H1 (cell line): ENCODE measurements at regions not wholly inside any gene's neighbourhood (a gene's known extent, or its start where the extent isn't known, plus 50 kb on each side); places are given as distances from the start of the nearest gene placed in this dataset.

Source experiments
- CTCF ChIA-PET: fragments of 300-600 bp; sonication (Branson Sonifier 250); formaldehyde crosslinking; loops from one replicate; lab custom pipeline; 2021; ENCODE audit not compliant: partially characterized antibody; lab: Charles Lee
- POLR2A ChIA-PET: fragments of 300-600 bp; sonication (Branson Sonifier 250); formaldehyde crosslinking; loops from one replicate; lab custom pipeline; 2021; ENCODE audit warnings: inconsistent platforms; ENCODE audit not compliant: partially characterized antibody; lab: Charles Lee
- DNase-seq, 2 experiments: peaks; one replicate each; pipeline versions ENCODE4 v3.0.0 to v3.0.0-alpha.2; 2010 to 2022; ENCODE audit warnings: low spot score in 2 of 2, low read depth in 1 of 2, mixed read lengths in 1 of 2
- FAIRE-seq: peaks from 2 replicates; lab custom pipeline; 2011; peaks lifted over from hg19 to GRCh38; lab: Jason Lieb, UNC
- H2AFZ ChIP-seq: 2 replicates; pipeline ENCODE4 v1.8.1; 2012; ENCODE audit warnings: low read length, inconsistent platforms
- H2AK5ac ChIP-seq: 2 replicates; pipeline ENCODE4 v1.6.1; 2013; ENCODE audit warnings: low read depth, low read length
- H2BK120ac ChIP-seq: replicated peaks from 2 replicates; pipeline ENCODE3; 2013; ENCODE audit warnings: low read depth, low read length, inconsistent platforms
- H2BK12ac ChIP-seq: 2 replicates; pipeline ENCODE4 v1.6.1; 2013; ENCODE audit warnings: low read depth, low read length
- H2BK15ac ChIP-seq: 2 replicates; pipeline ENCODE4 v1.6.1; 2013; ENCODE audit warnings: low read length
- H2BK20ac ChIP-seq: 2 replicates; pipeline ENCODE4 v1.6.1; 2013; ENCODE audit warnings: low read length
- H2BK5ac ChIP-seq: 2 replicates; pipeline ENCODE4 v1.6.1; 2013; ENCODE audit warnings: low read depth, low read length
- H3K14ac ChIP-seq: 2 replicates; pipeline ENCODE4 v1.6.1; 2013; ENCODE audit warnings: inconsistent platforms; ENCODE audit not compliant: insufficient read length
- H3K18ac ChIP-seq: 2 replicates; pipeline ENCODE4 v1.6.1; 2013; ENCODE audit warnings: low read length; ENCODE audit errors: extremely low read depth
- H3K23ac ChIP-seq: 2 replicates; pipeline ENCODE4 v1.6.1; 2013; ENCODE audit warnings: inconsistent platforms; ENCODE audit not compliant: insufficient read length
- H3K23me2 ChIP-seq: 2 replicates; pipeline ENCODE4 v1.6.1; 2013; ENCODE audit warnings: low read depth, low read length
- H3K27ac ChIP-seq: 2 replicates; pipeline ENCODE4 v1.6.1; 2011; ENCODE audit warnings: low read depth, low read length, inconsistent platforms
- H3K27me3 ChIP-seq, 4 experiments: replicated peaks in 1 of 4; 1 replicate in 1 of 4; 2 replicates in 3 of 4; pipeline versions ENCODE4 v1.6.1 to v1.8.1; 2011 to 2013; ENCODE audit warnings: low read length in 3 of 4, mild to moderate bottlenecking in 3 of 4, inconsistent platforms in 2 of 4, mixed read lengths in 2 of 4, moderate library complexity in 1 of 4; ENCODE audit not compliant: control insufficient read depth in 3 of 4, insufficient read depth in 3 of 4; ENCODE audit errors: extremely low read depth in 1 of 4
- H3K36me3 ChIP-seq, 4 experiments: 2 replicates each; pipeline versions ENCODE4 v1.6.1 to v1.8.1; 2011 to 2013; ENCODE audit warnings: mild to moderate bottlenecking in 4 of 4, low read length in 3 of 4, moderate library complexity in 2 of 4, control low read depth in 1 of 4, inconsistent platforms in 1 of 4; ENCODE audit not compliant: insufficient read depth in 4 of 4, control insufficient read depth in 2 of 4
- H3K4ac ChIP-seq: replicated peaks from 2 replicates; pipeline ENCODE3; 2013; ENCODE audit warnings: low read length, low read depth, mixed read lengths, inconsistent platforms; ENCODE audit not compliant: insufficient read length
- H3K4me1 ChIP-seq, 4 experiments: replicated peaks in 1 of 4; 1 replicate in 1 of 4; 2 replicates in 3 of 4; pipeline versions ENCODE4 v1.6.1 to v1.8.1; 2011 to 2013; ENCODE audit warnings: low read length in 3 of 4, inconsistent platforms in 2 of 4, mixed read lengths in 1 of 4; ENCODE audit not compliant: insufficient read depth in 4 of 4, control insufficient read depth in 3 of 4
- H3K4me2 ChIP-seq, 2 experiments: 2 replicates each; pipeline versions ENCODE4 v1.6.1 to v1.8.1; 2011 to 2013; ENCODE audit warnings: low read depth in 2 of 2, low read length in 2 of 2, control low read depth in 1 of 2, inconsistent platforms in 1 of 2, mild to moderate bottlenecking in 1 of 2; ENCODE audit not compliant: insufficient read depth in 1 of 2
- H3K4me3 ChIP-seq, 4 experiments: fragments of 200-600, 300-600 bp in 1 of 4; sonication (generic), shearing (Covaris generic), sonication (Bioruptor Twin) in 1 of 4; 2 replicates each; pipeline versions ENCODE4 v1.5.1 to v1.8.1; 2011 to 2016; ENCODE audit warnings: low read length in 4 of 4, low read depth in 3 of 4, control low read depth in 2 of 4, inconsistent platforms in 2 of 4, mild to moderate bottlenecking in 2 of 4, mixed read lengths in 1 of 4, moderate library complexity in 1 of 4; ENCODE audit not compliant: insufficient read depth in 2 of 4; ENCODE audit errors: extremely low read depth in 1 of 4
- H3K56ac ChIP-seq: replicated peaks from 2 replicates; pipeline ENCODE3; 2013; ENCODE audit warnings: low read depth, mild to moderate bottlenecking, mixed read lengths, low read length, inconsistent platforms; ENCODE audit not compliant: insufficient read length
- H3K79me1 ChIP-seq: 2 replicates; pipeline ENCODE4 v1.6.1; 2013; ENCODE audit warnings: low read depth, low read length, control low read depth
- H3K79me2 ChIP-seq, 2 experiments: 2 replicates each; pipeline versions ENCODE4 v1.6.1 to v1.8.1; 2012 to 2013; ENCODE audit warnings: low read length in 2 of 2, mild to moderate bottlenecking in 2 of 2, inconsistent platforms in 1 of 2; ENCODE audit not compliant: insufficient read depth in 2 of 2, control insufficient read depth in 1 of 2
- H3K9ac ChIP-seq, 4 experiments: replicated peaks in 1 of 4; 1 replicate in 1 of 4; 2 replicates in 3 of 4; pipeline versions ENCODE4 v1.6.1 to v1.8.1; 2011 to 2013; ENCODE audit warnings: low read depth in 3 of 4, low read length in 3 of 4, control low read depth in 2 of 4, mild to moderate bottlenecking in 2 of 4, moderate library complexity in 2 of 4, inconsistent platforms in 1 of 4; ENCODE audit errors: extremely low read depth in 1 of 4
- H3K9me3 ChIP-seq, 2 experiments: 2 replicates each; pipeline versions ENCODE4 v1.6.1 to v1.8.1; 2012 to 2013; ENCODE audit warnings: mild to moderate bottlenecking in 2 of 2, moderate library complexity in 2 of 2, control low read depth in 1 of 2, inconsistent platforms in 1 of 2, low read depth in 1 of 2, low read length in 1 of 2, mixed read lengths in 1 of 2; ENCODE audit not compliant: insufficient read depth in 2 of 2
- H4K20me1 ChIP-seq, 2 experiments: replicated peaks in 1 of 2; 2 replicates each; pipeline versions ENCODE3 to v1.8.1; 2011 to 2013; ENCODE audit warnings: inconsistent platforms in 2 of 2, low read length in 2 of 2, mild to moderate bottlenecking in 1 of 2; ENCODE audit not compliant: insufficient read depth in 2 of 2, control insufficient read depth in 1 of 2
- H4K5ac ChIP-seq: 2 replicates; pipeline ENCODE4 v1.6.1; 2013; ENCODE audit warnings: low read length, low read depth, mixed read lengths, inconsistent platforms; ENCODE audit not compliant: insufficient read length
- H4K8ac ChIP-seq: 2 replicates; pipeline ENCODE4 v1.8.0; 2013; ENCODE audit warnings: mild to moderate bottlenecking, moderate library complexity, low read length, inconsistent platforms; ENCODE audit not compliant: insufficient read depth; ENCODE audit errors: extremely low read depth
- H4K91ac ChIP-seq: replicated peaks from 2 replicates; pipeline ENCODE3; 2013; ENCODE audit warnings: low read length, mixed read lengths, inconsistent platforms; ENCODE audit not compliant: insufficient read length
- BCL11A ChIP-seq, 2 experiments: IDR thresholded peaks; one replicate each; pipeline ENCODE4 v1.6.1; 2011; ENCODE audit warnings: low read depth in 2 of 2, low read length in 2 of 2, mild to moderate bottlenecking in 2 of 2
- CHD1 ChIP-seq: IDR thresholded peaks from 2 replicates; pipeline ENCODE4 v1.6.1; 2012; ENCODE audit warnings: low read depth, low read length, improper control_type of control experiment
- CHD2 ChIP-seq: IDR thresholded peaks from 2 replicates; pipeline ENCODE4 v1.6.1; 2012; ENCODE audit warnings: low read length, improper control_type of control experiment
- HDAC2 ChIP-seq, 2 experiments: fragments of 300-600 bp in 1 of 2; sonication (generic) in 1 of 2; IDR thresholded peaks; 2 replicates each; pipeline ENCODE4 v1.6.1; 2011 to 2012; ENCODE audit warnings: low read depth in 2 of 2, low read length in 2 of 2, mild to moderate bottlenecking in 2 of 2, moderate library complexity in 2 of 2, borderline replicate concordance in 1 of 2, inconsistent platforms in 1 of 2
- HDAC6 ChIP-seq: IDR thresholded peaks from one replicate; pipeline ENCODE4 v1.7.1; 2012; ENCODE audit warnings: low read depth, mild to moderate bottlenecking, inconsistent platforms, low read length, moderate library complexity
- JUN ChIP-seq: IDR thresholded peaks from 2 replicates; pipeline ENCODE4 v1.6.1; 2011; ENCODE audit warnings: low read depth, mild to moderate bottlenecking, improper control_type of control experiment, low read length
- POU5F1 ChIP-seq: IDR thresholded peaks from 2 replicates; pipeline ENCODE4 v1.6.1; 2011; ENCODE audit warnings: low read depth, mild to moderate bottlenecking, low read length, moderate library complexity
- RNF2 ChIP-seq: fragments of 200-900, 300-1000 bp; sonication (generic); IDR thresholded peaks from 2 replicates; pipeline ENCODE4 v1.7.1; 2016; ENCODE audit warnings: borderline replicate concordance, low read depth, mild to moderate bottlenecking, antibody characterized with exemption, low read length; ENCODE audit not compliant: poor library complexity, severe bottlenecking; ENCODE audit errors: missing control alignments
- SAP30 ChIP-seq: fragments of 300-600 bp; sonication (generic); IDR thresholded peaks from 2 replicates; pipeline ENCODE4 v1.7.1; 2012; ENCODE audit warnings: low read length, moderate library complexity, mild to moderate bottlenecking, inconsistent platforms; ENCODE audit not compliant: insufficient read depth, insufficient replicate concordance
- ZNF274 ChIP-seq: IDR thresholded peaks from 2 replicates; pipeline ENCODE4 v1.7.0; 2012; ENCODE audit warnings: low read length, borderline replicate concordance; ENCODE audit errors: extremely low read depth
- WGBS, 2 experiments: shearing (Covaris generic) in 1 of 2; methylation state at CpG; one replicate each; pipeline versions ENCODE4 v1.1.6 to v1.1.7; 2013 to 2015; ENCODE audit warnings: low lambda C conversion rate in 2 of 2, mixed read lengths in 2 of 2, inconsistent platforms in 1 of 2, low coverage in 1 of 2, missing lambda C conversion rate in 1 of 2; ENCODE audit not compliant: insufficient replicate concordance in 2 of 2, insufficient coverage in 1 of 2, insufficient read length in 1 of 2; ENCODE audit errors: extremely low coverage in 1 of 2, missing lambda C conversion rate in 1 of 2; 5-methylcytosine and 5-hydroxymethylcytosine counted together
- TF ChIP-seq, protein P1 (sequence below): IDR thresholded peaks from 2 replicates; pipeline ENCODE4 v1.6.1; 2011; ENCODE audit warnings: low read depth, mild to moderate bottlenecking, low read length; ENCODE audit not compliant: insufficient read depth
- TF ChIP-seq, protein P2 (sequence below): IDR thresholded peaks from 2 replicates; pipeline ENCODE4 v1.6.1; 2012; ENCODE audit warnings: inconsistent platforms

DNA sequence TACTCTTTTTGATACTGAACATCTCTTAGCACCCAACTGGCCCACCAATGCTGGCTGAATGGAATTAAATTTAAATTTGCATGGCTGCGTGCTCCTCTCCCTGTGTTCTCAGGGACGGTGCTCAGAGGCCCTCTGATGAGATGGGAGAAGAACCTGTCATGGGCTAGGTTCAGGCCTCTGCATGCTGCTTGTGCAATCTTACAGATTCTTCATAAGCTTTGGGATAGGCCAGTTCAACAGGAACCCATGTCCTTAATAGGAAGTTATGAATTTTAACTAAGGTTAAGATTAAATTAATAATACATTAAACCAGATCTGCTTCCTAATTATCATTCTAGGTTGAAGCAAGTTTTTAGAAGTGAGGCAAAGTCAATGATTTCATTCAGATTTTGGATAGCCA is 119.7 kb upstream of the LRIG3 start:
- Histone ChIP-seq H3K79me1 (no peaks in the 10 kb centered on the region), H3K23ac (no peak overlapping the region), H2BK20ac (no peak overlapping the region), H3K9me3 (no peaks in the 10 kb centered on the region), H2AFZ (no peak overlapping the region), H3K79me2 (no peaks in the 10 kb centered on the region), H4K20me1 (no peaks in the 10 kb centered on the region), H3K4me1 (no peaks in the 10 kb centered on the region; a peak in 1 of 7 replicates), H2BK120ac (no peak overlapping the region), H3K4ac (no peak overlapping the region), H3K27me3 (no peaks in the 10 kb centered on the region), H2BK12ac (no peak overlapping the region), H3K56ac (no peak overlapping the region), H3K14ac (no peak overlapping the region), H2BK15ac (no peak overlapping the region), H3K4me3 (no peak overlapping the region), H4K8ac (no peak overlapping the region), H3K9ac (no peak overlapping the region), H3K27ac (no peak overlapping the region), H4K5ac (no peak overlapping the region), H3K23me2 (no peaks in the 10 kb centered on the region), H3K4me2 (no peak overlapping the region), H2AK5ac (no peak overlapping the region), H3K18ac (no peak overlapping the region), H3K36me3 (no peaks in the 10 kb centered on the region), H4K91ac (no peak overlapping the region), H2BK5ac (no peak overlapping the region)
- ChIA-PET CTCF (no interaction called here), POLR2A (no interaction called here)
- no peak for DNase-seq
- WGBS, 2 experiments, result 96% methylated on average over 2 of the region's 2 CpGs; no CpG with 5 or more reads in 1 of the 2 experiments
- no peak for FAIRE-seq
- TF ChIP-seq POU5F1 (no peak), CHD2 (no peak), ZNF274 (no peak), RNF2 (no peak), CHD1 (no peak), BCL11A (IDR thresholded peaks at IDR 0.05; ENCODE audit: low read depth in 2 of 2, low read length in 2 of 2) (no peak), JUN (no peak), SAP30 (no peak), HDAC6 (no peak), HDAC2 (IDR thresholded peaks at IDR 0.05; ENCODE audit: borderline replicate concordance in 1 of 2, low read depth in 2 of 2, low read length in 2 of 2) (no peak)
- TF ChIP-seq, protein P1, sequence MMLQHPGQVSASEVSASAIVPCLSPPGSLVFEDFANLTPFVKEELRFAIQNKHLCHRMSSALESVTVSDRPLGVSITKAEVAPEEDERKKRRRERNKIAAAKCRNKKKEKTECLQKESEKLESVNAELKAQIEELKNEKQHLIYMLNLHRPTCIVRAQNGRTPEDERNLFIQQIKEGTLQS, result no peak
- TF ChIP-seq, protein P2, sequence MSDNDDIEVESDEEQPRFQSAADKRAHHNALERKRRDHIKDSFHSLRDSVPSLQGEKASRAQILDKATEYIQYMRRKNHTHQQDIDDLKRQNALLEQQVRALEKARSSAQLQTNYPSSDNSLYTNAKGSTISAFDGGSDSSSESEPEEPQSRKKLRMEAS, result no peak
